HG03469 (cell line): ENCODE measurements at regions not wholly inside any gene's neighbourhood (a gene's known extent, or its start where the extent isn't known, plus 50 kb on each side); places are given as distances from the start of the nearest gene placed in this dataset.

ENCODE experiments used
- ATAC-seq: cut with Tn5 transposase; IDR thresholded peaks from one replicate; pipeline ENCODE4 v1.9.1; 2021; ENCODE audit warnings: mild to moderate bottlenecking, moderate library complexity, moderate number of reproducible peaks; ENCODE audit not compliant: unreplicated experiment

GRCh38 chr2:103664690-103665089 is 902.9 kb downstream of the TMEM182 start:
- no peak for ATAC-seq

GRCh38 chr2:103667335-103667884 is 905.6 kb downstream of the TMEM182 start:
- no peak for ATAC-seq

- ATAC-seq, result no peak
Observed at GRCh38 chr2:103669531-103669930, 907.7 kb downstream of the TMEM182 start.
